SK-N-SH (cell line): ENCODE measurements at regions not wholly inside any gene's neighbourhood (a gene's known extent, or its start where the extent isn't known, plus 50 kb on each side); places are given as distances from the start of the nearest gene placed in this dataset.

Experiments used
- CTCF ChIA-PET: fragments of 300-600, 350-600 bp; formaldehyde crosslinking; extraction: SDS; loops from one replicate; lab custom pipeline; 2021; lab: Yijun Ruan, JAX
- POLR2A ChIA-PET: fragments of 350-600 bp; sonication (Branson Sonifier 250); formaldehyde crosslinking; extraction: SDS; loops from one replicate; lab custom pipeline; 2020; ENCODE audit warnings: antibody characterized with exemption, inconsistent platforms; lab: Yijun Ruan, JAX
- DNase-seq: peaks from one replicate; pipeline ENCODE4 v3.0.0; 2012
- H2AFZ ChIP-seq: fragments of 200-600 bp; sonication (generic); 2 replicates; pipeline ENCODE4 v1.8.1; 2016; ENCODE audit warnings: antibody characterized with exemption, mild to moderate bottlenecking, low read depth
- H3F3A ChIP-seq: fragments of 200-600 bp; sonication (generic); replicated peaks from 2 replicates; pipeline ENCODE3; 2016; ENCODE audit warnings: antibody characterized with exemption, mild to moderate bottlenecking; ENCODE audit not compliant: insufficient read depth
- H3K27ac ChIP-seq, 2 experiments: fragments of 200-500 bp in 1 of 2; fragments of 200-600 bp in 1 of 2; sonication (Bioruptor generic) in 1 of 2; sonication (generic), shearing (Covaris generic) in 1 of 2; 2 replicates each; pipeline versions ENCODE4 v1.5.1 to v1.6.1; 2014 to 2016; ENCODE audit warnings: low read depth in 2 of 2, inconsistent platforms in 1 of 2, low read length in 1 of 2, mild to moderate bottlenecking in 1 of 2, mixed read lengths in 1 of 2
- H3K27me3 ChIP-seq: fragments of 200-600 bp; sonication (generic), shearing (Covaris generic); 2 replicates; pipeline ENCODE4 v1.6.1; 2016; ENCODE audit warnings: mixed run types; ENCODE audit not compliant: insufficient read depth
- H3K36me3 ChIP-seq, 2 experiments: fragments of 200-500 bp in 1 of 2; fragments of 200-600 bp in 1 of 2; sonication (Bioruptor generic) in 1 of 2; sonication (generic) in 1 of 2; replicated peaks in 1 of 2; 2 replicates each; pipeline versions ENCODE3 to v1.5.1; 2014 to 2016; ENCODE audit warnings: low read length in 1 of 2, mild to moderate bottlenecking in 1 of 2; ENCODE audit not compliant: insufficient read depth in 2 of 2, control insufficient read depth in 1 of 2
- H3K4me1 ChIP-seq, 2 experiments: fragments of 200-500 bp in 1 of 2; fragments of 200-600 bp in 1 of 2; sonication (Bioruptor generic) in 1 of 2; sonication (generic), shearing (Covaris generic) in 1 of 2; 2 replicates each; pipeline versions ENCODE4 v1.5.1 to v1.6.1; 2014 to 2016; ENCODE audit warnings: low read depth in 1 of 2, low read length in 1 of 2, mixed run types in 1 of 2; ENCODE audit not compliant: insufficient read depth in 2 of 2, control insufficient read depth in 1 of 2
- H3K4me2 ChIP-seq: fragments of 200-600 bp; sonication (generic), shearing (Covaris generic); 2 replicates; pipeline ENCODE4 v1.6.1; 2017; ENCODE audit warnings: mixed run types
- H3K4me3 ChIP-seq, 2 experiments: fragments of 200-500 bp in 1 of 2; fragments of 200-600 bp in 1 of 2; sonication (Bioruptor generic) in 1 of 2; sonication (generic), shearing (Covaris generic) in 1 of 2; 2 replicates each; pipeline versions ENCODE4 v1.5.1 to v1.8.1; 2014 to 2016; ENCODE audit warnings: low read depth in 2 of 2, inconsistent platforms in 1 of 2, low read length in 1 of 2, mild to moderate bottlenecking in 1 of 2, mixed read lengths in 1 of 2, moderate library complexity in 1 of 2
- H3K79me2 ChIP-seq: fragments of 200-600 bp; sonication (generic); 2 replicates; pipeline ENCODE4 v1.8.1; 2017; ENCODE audit warnings: mild to moderate bottlenecking; ENCODE audit not compliant: insufficient read depth
- H3K9ac ChIP-seq: fragments of 200-600 bp; sonication (generic); 2 replicates; pipeline ENCODE4 v1.6.1; 2017; ENCODE audit warnings: mixed run types
- H3K9me2 ChIP-seq: fragments of 200-600 bp; sonication (generic); 2 replicates; pipeline ENCODE4 v1.6.1; 2017; ENCODE audit warnings: mixed run types
- H3K9me3 ChIP-seq: fragments of 200-600 bp; sonication (generic); 2 replicates; pipeline ENCODE4 v1.6.1; 2017; ENCODE audit warnings: mixed run types, mild to moderate bottlenecking, moderate library complexity
- H4K20me1 ChIP-seq: fragments of 200-600 bp; sonication (generic); 2 replicates; pipeline ENCODE4 v1.6.1; 2017; ENCODE audit warnings: mild to moderate bottlenecking, mixed run types; ENCODE audit not compliant: insufficient read depth
- CHD2 ChIP-seq: fragments of 150-350 bp; IDR thresholded peaks from 2 replicates; pipeline ENCODE4 v1.6.1; 2018; ENCODE audit warnings: low read length; ENCODE audit not compliant: partially characterized antibody
- EZH2phosphoT487 ChIP-seq: fragments of 200-600 bp; sonication (generic); IDR thresholded peaks from 2 replicates; pipeline ENCODE4 v1.6.1; 2017; ENCODE audit warnings: low read depth, mixed run types, mild to moderate bottlenecking, antibody characterized with exemption, moderate library complexity, borderline replicate concordance
- FOSL2 ChIP-seq: IDR thresholded peaks from 2 replicates; pipeline ENCODE4 v1.4.0; 2012; ENCODE audit warnings: low read depth, mild to moderate bottlenecking, moderate library complexity, borderline replicate concordance
- FOXM1 ChIP-seq: IDR thresholded peaks from 2 replicates; pipeline ENCODE4 v1.4.0; 2012; ENCODE audit warnings: low read depth, mild to moderate bottlenecking
- GATA2 ChIP-seq: sonication (generic); formaldehyde crosslinking; IDR thresholded peaks from 2 replicates; pipeline ENCODE4 v1.5.0; 2020; ENCODE audit warnings: mild to moderate bottlenecking, missing genetic modification reagents
- MAX ChIP-seq: IDR thresholded peaks from 2 replicates; pipeline ENCODE4 v1.4.0; 2012; ENCODE audit warnings: low read depth
- MXI1 ChIP-seq: IDR thresholded peaks from 2 replicates; pipeline ENCODE4 v1.6.1; 2012; ENCODE audit warnings: mild to moderate bottlenecking, low read depth, low read length, improper control_type of control experiment
- NFIC ChIP-seq: IDR thresholded peaks from 2 replicates; pipeline ENCODE4 v1.4.0; 2012; ENCODE audit warnings: borderline replicate concordance
- NRF1 ChIP-seq: IDR thresholded peaks from 2 replicates; pipeline ENCODE4 v1.6.1; 2012; ENCODE audit warnings: low read depth, mild to moderate bottlenecking, low read length
- PBX3 ChIP-seq: IDR thresholded peaks from 2 replicates; pipeline ENCODE4; 2012
- POLR2AphosphoS5 ChIP-seq: IDR thresholded peaks from 2 replicates; pipeline ENCODE4 v1.6.1; 2012; ENCODE audit warnings: low read depth, low read length
- RAD21 ChIP-seq: IDR thresholded peaks from 2 replicates; pipeline ENCODE4 v1.6.1; 2012; ENCODE audit warnings: mild to moderate bottlenecking, low read length
- RCOR1 ChIP-seq: fragments of 150-350 bp; IDR thresholded peaks from 2 replicates; pipeline ENCODE4 v1.6.1; 2017; ENCODE audit warnings: antibody characterized with exemption, low read length
- REST ChIP-seq: IDR thresholded peaks from 2 replicates; pipeline ENCODE4 v1.6.1; 2012; ENCODE audit warnings: mild to moderate bottlenecking, low read depth, low read length, moderate library complexity
- RFX5 ChIP-seq: IDR thresholded peaks from 2 replicates; pipeline ENCODE4 v1.6.1; 2012; ENCODE audit warnings: mild to moderate bottlenecking, improper control_type of control experiment, low read length
- RXRA ChIP-seq: IDR thresholded peaks from 2 replicates; pipeline ENCODE4 v1.4.0; 2012; ENCODE audit warnings: low read depth, mild to moderate bottlenecking, borderline replicate concordance
- SIN3A ChIP-seq: IDR thresholded peaks from 2 replicates; pipeline ENCODE4 v1.6.1; 2012; ENCODE audit warnings: low read depth, mild to moderate bottlenecking, low read length, moderate library complexity, borderline replicate concordance
- SMC3 ChIP-seq: IDR thresholded peaks from 2 replicates; pipeline ENCODE4 v1.6.1; 2012; ENCODE audit warnings: low read depth, low read length, improper control_type of control experiment
- TAF1 ChIP-seq: IDR thresholded peaks from 2 replicates; pipeline ENCODE4 v1.6.1; 2012; ENCODE audit warnings: low read depth, mild to moderate bottlenecking, low read length, moderate library complexity, borderline replicate concordance
- USF1 ChIP-seq: IDR thresholded peaks from 2 replicates; pipeline ENCODE4 v1.4.0; 2012; ENCODE audit warnings: low read depth, borderline replicate concordance
- YY1 ChIP-seq: IDR thresholded peaks from 2 replicates; pipeline ENCODE4 v1.4.0; 2012; ENCODE audit warnings: low read depth, mild to moderate bottlenecking
- ZBTB33 ChIP-seq: IDR thresholded peaks from 2 replicates; pipeline ENCODE4 v1.4.0; 2012; ENCODE audit warnings: low read depth, borderline replicate concordance
- WGBS: methylation state at CpG from one replicate; pipeline ENCODE4 v1.1.6; 2017; ENCODE audit warnings: low lambda C conversion rate; 5-methylcytosine and 5-hydroxymethylcytosine counted together

GRCh38 chr11:131274233-131274632, 96.2 kb upstream of the NTM start:
- Histone ChIP-seq H3K4me1 (no peaks in the 10 kb centered on the region), H3F3A (no peaks in the 10 kb centered on the region), H2AFZ (no peak overlapping the region), H3K9ac (no peak overlapping the region), H3K36me3 (no peaks in the 10 kb centered on the region), H3K9me2 (no peaks in the 10 kb centered on the region), H4K20me1 (no peaks in the 10 kb centered on the region), H3K79me2 (no peaks in the 10 kb centered on the region), H3K27me3 (no peaks in the 10 kb centered on the region), H3K27ac (no peak overlapping the region), H3K4me2 (no peak overlapping the region), H3K4me3 (no peak overlapping the region), H3K9me3 (no peaks in the 10 kb centered on the region)
- ChIA-PET POLR2A (no interaction called here), CTCF (no interaction called here)
- no peak for TF ChIP-seq FOSL2
- TF ChIP-seq TAF1 = no peak
- no peak for TF ChIP-seq NFIC
- TF ChIP-seq USF1 = no peak
- no peak for TF ChIP-seq SMC3
- TF ChIP-seq RFX5 = no peak
- TF ChIP-seq GATA2 = no peak
- no peak for TF ChIP-seq MAX
- no peak for TF ChIP-seq FOXM1
- TF ChIP-seq POLR2AphosphoS5 = no peak
- no peak for TF ChIP-seq MXI1
- no peak for TF ChIP-seq ZBTB33
- TF ChIP-seq SIN3A = no peak
- TF ChIP-seq YY1 = no peak
- no peak for TF ChIP-seq RCOR1
- no peak for TF ChIP-seq CHD2
- 23% methylated on average over 5 of the region's 5 CpGs for WGBS
- no peak for DNase-seq

- DNase-seq = no peak
- Histone ChIP-seq H3K9me2 (no peaks in the 10 kb centered on the region), H3K27me3 (no peaks in the 10 kb centered on the region), H3K9me3 (no peaks in the 10 kb centered on the region), H3K4me1 (no peaks in the 10 kb centered on the region), H2AFZ (no peak overlapping the region), H3K79me2 (no peaks in the 10 kb centered on the region), H3F3A (no peaks in the 10 kb centered on the region), H4K20me1 (no peaks in the 10 kb centered on the region), H3K4me3 (no peak overlapping the region), H3K36me3 (no peaks in the 10 kb centered on the region), H3K27ac (no peak overlapping the region), H3K4me2 (no peak overlapping the region), H3K9ac (no peak overlapping the region)
- TF ChIP-seq SMC3 = no peak
- TF ChIP-seq TAF1 = no peak
- TF ChIP-seq REST = no peak
- TF ChIP-seq NRF1 = no peak
- no peak for TF ChIP-seq RXRA
- TF ChIP-seq RAD21 = no peak
- no peak for TF ChIP-seq NFIC
- no peak for TF ChIP-seq MXI1
- TF ChIP-seq GATA2 = no peak
- no peak for TF ChIP-seq PBX3
- TF ChIP-seq EZH2phosphoT487 = no peak
- no peak for TF ChIP-seq SIN3A
- ChIA-PET CTCF (no interaction called here), POLR2A (no interaction called here)
- WGBS = 32% methylated on average over 9 of the region's 9 CpGs
Observed at GRCh38 chr11:131275580-131275979, 94.8 kb upstream of the NTM start.
